HCT116 (cell line): ENCODE measurements at regions not wholly inside any gene's neighbourhood (a gene's known extent, or its start where the extent isn't known, plus 50 kb on each side); places are given as distances from the start of the nearest gene placed in this dataset.

Source experiments
- CBX3 ChIP-seq: IDR thresholded peaks from 2 replicates; pipeline ENCODE4 v1.6.1; 2012; ENCODE audit warnings: low read depth
- CEBPB ChIP-seq: IDR thresholded peaks from 2 replicates; pipeline ENCODE4 v1.6.1; 2012; ENCODE audit warnings: low read depth
- EZH2 ChIP-seq: fragments of 200-600 bp; sonication (generic); IDR thresholded peaks from 2 replicates; pipeline ENCODE4 v1.6.1; 2017; ENCODE audit warnings: antibody characterized with exemption, mixed run types
- EZH2phosphoT487 ChIP-seq: fragments of 200-600 bp; IDR thresholded peaks from 2 replicates; pipeline ENCODE4 v1.6.1; 2018; ENCODE audit warnings: antibody characterized with exemption, borderline replicate concordance
- FOSL1 ChIP-seq: IDR thresholded peaks from 2 replicates; pipeline ENCODE4 v1.6.1; 2012; ENCODE audit warnings: low read depth
- JUND ChIP-seq: IDR thresholded peaks from 2 replicates; pipeline ENCODE4 v1.6.1; 2012
- POLR2A ChIP-seq: IDR thresholded peaks from 2 replicates; pipeline ENCODE4 v1.7.0; 2011; ENCODE audit warnings: borderline replicate concordance; ENCODE audit not compliant: insufficient read depth, insufficient read length; ENCODE audit errors: extremely low read depth
- POLR2AphosphoS5 ChIP-seq: IDR thresholded peaks from 2 replicates; pipeline ENCODE4 v1.6.1; 2011; ENCODE audit warnings: mild to moderate bottlenecking, low read depth, low read length, moderate library complexity
- RAD21 ChIP-seq: IDR thresholded peaks from 2 replicates; pipeline ENCODE4 v1.6.1; 2012; ENCODE audit warnings: low read depth, mild to moderate bottlenecking
- SIN3A ChIP-seq: IDR thresholded peaks from 2 replicates; pipeline ENCODE4 v1.6.1; 2012; ENCODE audit warnings: low read depth
- YY1 ChIP-seq: IDR thresholded peaks from 2 replicates; pipeline ENCODE4 v1.6.1; 2011; ENCODE audit warnings: low read length, low read depth, moderate library complexity, mild to moderate bottlenecking; ENCODE audit not compliant: insufficient replicate concordance; ENCODE audit errors: extremely low read depth
- ZFX ChIP-seq: fragments of 450-650 bp; IDR thresholded peaks from 2 replicates; pipeline ENCODE4 v1.6.1; 2017
- TF ChIP-seq, protein P1 (sequence below), 3 experiments: fragments of 200-600 bp in 1 of 3; sonication (generic) in 1 of 3; IDR thresholded peaks in 2 of 3; conservative IDR thresholded peaks in 1 of 3; 2 replicates each; pipeline ENCODE4 v1.5.1; 2012 to 2017; ENCODE audit warnings: low read depth in 2 of 3, low read length in 2 of 3, antibody characterized with exemption in 1 of 3, borderline replicate concordance in 1 of 3, control low read depth in 1 of 3, mild to moderate bottlenecking in 1 of 3, mixed read lengths in 1 of 3, mixed run types in 1 of 3, moderate library complexity in 1 of 3; ENCODE audit not compliant: insufficient read depth in 1 of 3

DNA sequence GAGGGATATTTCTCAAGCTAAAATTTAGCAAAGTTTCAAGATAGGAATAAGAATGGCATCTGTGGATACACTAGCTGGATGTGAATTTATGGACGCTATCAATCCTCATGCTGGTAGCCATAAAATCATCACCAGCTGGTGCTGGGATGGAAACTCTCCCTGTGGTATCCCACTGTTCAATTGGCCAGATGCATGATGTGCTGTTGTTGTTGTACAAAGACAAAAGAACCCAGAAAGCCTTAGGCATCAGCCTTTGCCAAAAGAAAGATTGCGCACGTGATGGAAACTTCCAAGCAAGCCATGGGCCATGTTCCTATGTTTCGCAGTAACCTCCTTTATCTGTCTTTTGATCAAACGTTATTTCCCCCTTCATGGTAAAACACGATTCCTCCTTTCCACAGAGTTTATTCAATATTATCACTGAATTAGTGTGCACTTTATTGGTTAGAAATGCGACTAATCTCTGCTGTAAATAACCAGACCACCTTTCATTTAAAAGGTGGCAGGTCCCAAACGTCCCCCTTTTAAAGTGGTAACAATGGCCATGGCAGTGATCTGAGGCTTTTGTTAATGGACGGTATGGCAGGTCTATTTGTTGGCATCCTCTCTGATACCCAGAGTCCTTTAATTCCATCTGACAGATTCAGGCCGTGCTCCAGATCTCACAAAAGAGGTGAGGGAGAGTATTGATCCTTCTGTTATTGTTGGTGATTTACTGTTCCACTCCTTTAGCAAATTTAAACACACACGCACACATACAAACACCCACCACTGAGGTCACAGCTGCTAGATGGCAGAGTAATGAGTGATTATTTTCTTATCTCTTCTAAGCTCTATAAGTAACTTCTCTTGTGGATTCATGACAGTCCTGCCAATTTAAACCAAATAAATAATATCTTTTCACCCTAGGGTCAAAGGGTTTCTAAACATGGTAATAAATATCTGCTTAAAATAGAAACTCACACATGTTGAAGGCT lies 291.2 kb upstream of the KCNMB2 start:
- TF ChIP-seq, protein P1, sequence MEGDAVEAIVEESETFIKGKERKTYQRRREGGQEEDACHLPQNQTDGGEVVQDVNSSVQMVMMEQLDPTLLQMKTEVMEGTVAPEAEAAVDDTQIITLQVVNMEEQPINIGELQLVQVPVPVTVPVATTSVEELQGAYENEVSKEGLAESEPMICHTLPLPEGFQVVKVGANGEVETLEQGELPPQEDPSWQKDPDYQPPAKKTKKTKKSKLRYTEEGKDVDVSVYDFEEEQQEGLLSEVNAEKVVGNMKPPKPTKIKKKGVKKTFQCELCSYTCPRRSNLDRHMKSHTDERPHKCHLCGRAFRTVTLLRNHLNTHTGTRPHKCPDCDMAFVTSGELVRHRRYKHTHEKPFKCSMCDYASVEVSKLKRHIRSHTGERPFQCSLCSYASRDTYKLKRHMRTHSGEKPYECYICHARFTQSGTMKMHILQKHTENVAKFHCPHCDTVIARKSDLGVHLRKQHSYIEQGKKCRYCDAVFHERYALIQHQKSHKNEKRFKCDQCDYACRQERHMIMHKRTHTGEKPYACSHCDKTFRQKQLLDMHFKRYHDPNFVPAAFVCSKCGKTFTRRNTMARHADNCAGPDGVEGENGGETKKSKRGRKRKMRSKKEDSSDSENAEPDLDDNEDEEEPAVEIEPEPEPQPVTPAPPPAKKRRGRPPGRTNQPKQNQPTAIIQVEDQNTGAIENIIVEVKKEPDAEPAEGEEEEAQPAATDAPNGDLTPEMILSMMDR (IDR thresholded peaks at IDR 0.05 in 2 of 3, conservative IDR thresholded peaks at IDR 0.05 in 1 of 3; ENCODE audit: borderline replicate concordance in 1 of 3, insufficient read depth in 1 of 3, low read depth in 2 of 3, low read length in 2 of 3) = no peak
- TF ChIP-seq ZFX (no peak), JUND (no peak), SIN3A (no peak), YY1 (no peak), CEBPB (no peak), POLR2A (no peak), EZH2phosphoT487 (no peak), EZH2 (no peak), RAD21 (no peak), POLR2AphosphoS5 (no peak), FOSL1 (no peak), CBX3 (no peak)
